H1 (cell line): ENCODE measurements at regions not wholly inside any gene's neighbourhood (a gene's known extent, or its start where the extent isn't known, plus 50 kb on each side); places are given as distances from the start of the nearest gene placed in this dataset.
A peak's percentile ranks its signal among the peaks of the same experiment; 100 is the strongest.

Experiments used
- CTCF ChIA-PET: fragments of 300-600 bp; sonication (Branson Sonifier 250); formaldehyde crosslinking; loops from one replicate; lab custom pipeline; 2021; ENCODE audit not compliant: partially characterized antibody; lab: Charles Lee
- POLR2A ChIA-PET: fragments of 300-600 bp; sonication (Branson Sonifier 250); formaldehyde crosslinking; loops from one replicate; lab custom pipeline; 2021; ENCODE audit warnings: inconsistent platforms; ENCODE audit not compliant: partially characterized antibody; lab: Charles Lee
- DNase-seq, 2 experiments: peaks; one replicate each; pipeline versions ENCODE4 v3.0.0 to v3.0.0-alpha.2; 2010 to 2022; ENCODE audit warnings: low spot score in 2 of 2, low read depth in 1 of 2, mixed read lengths in 1 of 2
- FAIRE-seq: peaks from 2 replicates; lab custom pipeline; 2011; peaks lifted over from hg19 to GRCh38; lab: Jason Lieb, UNC
- H2AFZ ChIP-seq: 2 replicates; pipeline ENCODE4 v1.8.1; 2012; ENCODE audit warnings: low read length, inconsistent platforms
- H2AK5ac ChIP-seq: 2 replicates; pipeline ENCODE4 v1.6.1; 2013; ENCODE audit warnings: low read depth, low read length
- H2BK120ac ChIP-seq: replicated peaks from 2 replicates; pipeline ENCODE3; 2013; ENCODE audit warnings: low read depth, low read length, inconsistent platforms
- H2BK12ac ChIP-seq: 2 replicates; pipeline ENCODE4 v1.6.1; 2013; ENCODE audit warnings: low read depth, low read length
- H2BK15ac ChIP-seq: 2 replicates; pipeline ENCODE4 v1.6.1; 2013; ENCODE audit warnings: low read length
- H2BK20ac ChIP-seq: 2 replicates; pipeline ENCODE4 v1.6.1; 2013; ENCODE audit warnings: low read length
- H2BK5ac ChIP-seq: 2 replicates; pipeline ENCODE4 v1.6.1; 2013; ENCODE audit warnings: low read depth, low read length
- H3K14ac ChIP-seq: 2 replicates; pipeline ENCODE4 v1.6.1; 2013; ENCODE audit warnings: inconsistent platforms; ENCODE audit not compliant: insufficient read length
- H3K18ac ChIP-seq: 2 replicates; pipeline ENCODE4 v1.6.1; 2013; ENCODE audit warnings: low read length; ENCODE audit errors: extremely low read depth
- H3K23ac ChIP-seq: 2 replicates; pipeline ENCODE4 v1.6.1; 2013; ENCODE audit warnings: inconsistent platforms; ENCODE audit not compliant: insufficient read length
- H3K23me2 ChIP-seq: 2 replicates; pipeline ENCODE4 v1.6.1; 2013; ENCODE audit warnings: low read depth, low read length
- H3K27ac ChIP-seq: 2 replicates; pipeline ENCODE4 v1.6.1; 2011; ENCODE audit warnings: low read depth, low read length, inconsistent platforms
- H3K27me3 ChIP-seq, 4 experiments: replicated peaks in 1 of 4; 1 replicate in 1 of 4; 2 replicates in 3 of 4; pipeline versions ENCODE4 v1.6.1 to v1.8.1; 2011 to 2013; ENCODE audit warnings: low read length in 3 of 4, mild to moderate bottlenecking in 3 of 4, inconsistent platforms in 2 of 4, mixed read lengths in 2 of 4, moderate library complexity in 1 of 4; ENCODE audit not compliant: control insufficient read depth in 3 of 4, insufficient read depth in 3 of 4; ENCODE audit errors: extremely low read depth in 1 of 4
- H3K36me3 ChIP-seq, 4 experiments: 2 replicates each; pipeline versions ENCODE4 v1.6.1 to v1.8.1; 2011 to 2013; ENCODE audit warnings: mild to moderate bottlenecking in 4 of 4, low read length in 3 of 4, moderate library complexity in 2 of 4, control low read depth in 1 of 4, inconsistent platforms in 1 of 4; ENCODE audit not compliant: insufficient read depth in 4 of 4, control insufficient read depth in 2 of 4
- H3K4ac ChIP-seq: replicated peaks from 2 replicates; pipeline ENCODE3; 2013; ENCODE audit warnings: low read length, low read depth, mixed read lengths, inconsistent platforms; ENCODE audit not compliant: insufficient read length
- H3K4me1 ChIP-seq, 4 experiments: replicated peaks in 1 of 4; 1 replicate in 1 of 4; 2 replicates in 3 of 4; pipeline versions ENCODE4 v1.6.1 to v1.8.1; 2011 to 2013; ENCODE audit warnings: low read length in 3 of 4, inconsistent platforms in 2 of 4, mixed read lengths in 1 of 4; ENCODE audit not compliant: insufficient read depth in 4 of 4, control insufficient read depth in 3 of 4
- H3K4me2 ChIP-seq, 2 experiments: 2 replicates each; pipeline versions ENCODE4 v1.6.1 to v1.8.1; 2011 to 2013; ENCODE audit warnings: low read depth in 2 of 2, low read length in 2 of 2, control low read depth in 1 of 2, inconsistent platforms in 1 of 2, mild to moderate bottlenecking in 1 of 2; ENCODE audit not compliant: insufficient read depth in 1 of 2
- H3K4me3 ChIP-seq, 4 experiments: fragments of 200-600, 300-600 bp in 1 of 4; sonication (generic), shearing (Covaris generic), sonication (Bioruptor Twin) in 1 of 4; 2 replicates each; pipeline versions ENCODE4 v1.5.1 to v1.8.1; 2011 to 2016; ENCODE audit warnings: low read length in 4 of 4, low read depth in 3 of 4, control low read depth in 2 of 4, inconsistent platforms in 2 of 4, mild to moderate bottlenecking in 2 of 4, mixed read lengths in 1 of 4, moderate library complexity in 1 of 4; ENCODE audit not compliant: insufficient read depth in 2 of 4; ENCODE audit errors: extremely low read depth in 1 of 4
- H3K56ac ChIP-seq: replicated peaks from 2 replicates; pipeline ENCODE3; 2013; ENCODE audit warnings: low read depth, mild to moderate bottlenecking, mixed read lengths, low read length, inconsistent platforms; ENCODE audit not compliant: insufficient read length
- H3K79me1 ChIP-seq: 2 replicates; pipeline ENCODE4 v1.6.1; 2013; ENCODE audit warnings: low read depth, low read length, control low read depth
- H3K79me2 ChIP-seq, 2 experiments: 2 replicates each; pipeline versions ENCODE4 v1.6.1 to v1.8.1; 2012 to 2013; ENCODE audit warnings: low read length in 2 of 2, mild to moderate bottlenecking in 2 of 2, inconsistent platforms in 1 of 2; ENCODE audit not compliant: insufficient read depth in 2 of 2, control insufficient read depth in 1 of 2
- H3K9ac ChIP-seq, 4 experiments: replicated peaks in 1 of 4; 1 replicate in 1 of 4; 2 replicates in 3 of 4; pipeline versions ENCODE4 v1.6.1 to v1.8.1; 2011 to 2013; ENCODE audit warnings: low read depth in 3 of 4, low read length in 3 of 4, control low read depth in 2 of 4, mild to moderate bottlenecking in 2 of 4, moderate library complexity in 2 of 4, inconsistent platforms in 1 of 4; ENCODE audit errors: extremely low read depth in 1 of 4
- H3K9me3 ChIP-seq, 2 experiments: 2 replicates each; pipeline versions ENCODE4 v1.6.1 to v1.8.1; 2012 to 2013; ENCODE audit warnings: mild to moderate bottlenecking in 2 of 2, moderate library complexity in 2 of 2, control low read depth in 1 of 2, inconsistent platforms in 1 of 2, low read depth in 1 of 2, low read length in 1 of 2, mixed read lengths in 1 of 2; ENCODE audit not compliant: insufficient read depth in 2 of 2
- H4K20me1 ChIP-seq, 2 experiments: replicated peaks in 1 of 2; 2 replicates each; pipeline versions ENCODE3 to v1.8.1; 2011 to 2013; ENCODE audit warnings: inconsistent platforms in 2 of 2, low read length in 2 of 2, mild to moderate bottlenecking in 1 of 2; ENCODE audit not compliant: insufficient read depth in 2 of 2, control insufficient read depth in 1 of 2
- H4K5ac ChIP-seq: 2 replicates; pipeline ENCODE4 v1.6.1; 2013; ENCODE audit warnings: low read length, low read depth, mixed read lengths, inconsistent platforms; ENCODE audit not compliant: insufficient read length
- H4K8ac ChIP-seq: 2 replicates; pipeline ENCODE4 v1.8.0; 2013; ENCODE audit warnings: mild to moderate bottlenecking, moderate library complexity, low read length, inconsistent platforms; ENCODE audit not compliant: insufficient read depth; ENCODE audit errors: extremely low read depth
- H4K91ac ChIP-seq: replicated peaks from 2 replicates; pipeline ENCODE3; 2013; ENCODE audit warnings: low read length, mixed read lengths, inconsistent platforms; ENCODE audit not compliant: insufficient read length
- ATF2 ChIP-seq: IDR thresholded peaks from 2 replicates; pipeline ENCODE4 v1.6.1; 2012; ENCODE audit warnings: low read length, inconsistent platforms
- BRCA1 ChIP-seq: IDR thresholded peaks from 2 replicates; pipeline ENCODE4 v1.6.1; 2012; ENCODE audit warnings: low read depth, low read length, improper control_type of control experiment
- EP300 ChIP-seq, 2 experiments: IDR thresholded peaks; 1 replicate in 1 of 2; 2 replicates in 1 of 2; pipeline ENCODE4 v1.6.1; 2011 to 2012; ENCODE audit warnings: low read depth in 2 of 2, low read length in 2 of 2, mild to moderate bottlenecking in 2 of 2, borderline replicate concordance in 1 of 2, inconsistent platforms in 1 of 2, moderate library complexity in 1 of 2
- KDM5A ChIP-seq: fragments of 200-600 bp; IDR thresholded peaks from 2 replicates; pipeline ENCODE4 v1.7.1; 2012; ENCODE audit warnings: mild to moderate bottlenecking, low read length, inconsistent platforms, mixed read lengths
- MAFK ChIP-seq: IDR thresholded peaks from 2 replicates; pipeline ENCODE4 v1.6.1; 2012; ENCODE audit warnings: low read depth, mild to moderate bottlenecking, improper control_type of control experiment, low read length
- POLR2A ChIP-seq, 2 experiments: IDR thresholded peaks; 1 replicate in 1 of 2; 2 replicates in 1 of 2; pipeline ENCODE4 v1.6.1; 2011; ENCODE audit warnings: low read depth in 2 of 2, low read length in 2 of 2, mild to moderate bottlenecking in 2 of 2; ENCODE audit errors: control extremely low read depth in 1 of 2
- POU5F1 ChIP-seq: IDR thresholded peaks from 2 replicates; pipeline ENCODE4 v1.6.1; 2011; ENCODE audit warnings: low read depth, mild to moderate bottlenecking, low read length, moderate library complexity
- RFX5 ChIP-seq: IDR thresholded peaks from 2 replicates; pipeline ENCODE4 v1.6.1; 2011; ENCODE audit warnings: low read depth, low read length, improper control_type of control experiment, borderline replicate concordance
- SAP30 ChIP-seq: fragments of 300-600 bp; sonication (generic); IDR thresholded peaks from 2 replicates; pipeline ENCODE4 v1.7.1; 2012; ENCODE audit warnings: low read length, moderate library complexity, mild to moderate bottlenecking, inconsistent platforms; ENCODE audit not compliant: insufficient read depth, insufficient replicate concordance
- SUZ12 ChIP-seq: fragments of 200-600 bp; sonication (generic); IDR thresholded peaks from 2 replicates; pipeline ENCODE4 v1.6.1; 2012; ENCODE audit warnings: mild to moderate bottlenecking, inconsistent platforms, low read length, moderate library complexity, mixed read lengths
- TCF12 ChIP-seq: IDR thresholded peaks from 2 replicates; pipeline ENCODE4 v1.6.1; 2011; ENCODE audit warnings: low read depth, mild to moderate bottlenecking, low read length
- USF2 ChIP-seq: IDR thresholded peaks from 2 replicates; pipeline ENCODE4 v1.6.1; 2011; ENCODE audit warnings: low read length, improper control_type of control experiment
- YY1 ChIP-seq: IDR thresholded peaks from 2 replicates; pipeline ENCODE4 v1.6.1; 2011; ENCODE audit warnings: low read depth, mild to moderate bottlenecking, low read length
- WGBS, 2 experiments: shearing (Covaris generic) in 1 of 2; methylation state at CpG; one replicate each; pipeline versions ENCODE4 v1.1.6 to v1.1.7; 2013 to 2015; ENCODE audit warnings: low lambda C conversion rate in 2 of 2, mixed read lengths in 2 of 2, inconsistent platforms in 1 of 2, low coverage in 1 of 2, missing lambda C conversion rate in 1 of 2; ENCODE audit not compliant: insufficient replicate concordance in 2 of 2, insufficient coverage in 1 of 2, insufficient read length in 1 of 2; ENCODE audit errors: extremely low coverage in 1 of 2, missing lambda C conversion rate in 1 of 2; 5-methylcytosine and 5-hydroxymethylcytosine counted together

GRCh38 chr1:30507016-30507312 is 216.4 kb downstream of the MATN1 start:
- Histone ChIP-seq H3K9ac (no peak overlapping the region), H2BK120ac (no peak overlapping the region), H2AFZ (no peak overlapping the region), H3K14ac (no peak overlapping the region), H2BK15ac (no peak overlapping the region), H3K4ac (no peak overlapping the region), H3K56ac (no peak overlapping the region), H3K9me3 (no peaks in the 10 kb centered on the region), H4K8ac (no peak overlapping the region), H2BK5ac (no peak overlapping the region), H4K5ac (no peak overlapping the region), H3K4me2 (no peak overlapping the region), H3K23me2 (no peaks in the 10 kb centered on the region; the same call in 1 of the 2 replicates), H3K4me3 (no peak overlapping the region), H3K27ac (no peak overlapping the region), H3K23ac (no peak overlapping the region), H3K27me3 (no peaks in the 10 kb centered on the region), H3K4me1 (peaks cover 0 to 5% (median 2%) of the 10 kb centered on the region in 4 experiments; a peak in 4 of 7 replicates), H3K79me2 (no peaks in the 10 kb centered on the region), H2AK5ac (no peak overlapping the region), H4K20me1 (no peaks in the 10 kb centered on the region), H4K91ac (no peak overlapping the region), H3K36me3 (no peaks in the 10 kb centered on the region), H2BK20ac (no peak overlapping the region), H2BK12ac (peak overlapping the region; percentile 68; the same call in 1 of the 2 replicates), H3K18ac (no peak overlapping the region), H3K79me1 (no peaks in the 10 kb centered on the region)
- DNase-seq (no peak), FAIRE-seq (no peak)
- ChIA-PET CTCF (interaction anchor here (0.6 kb wide), 1 partner anchor 404 kb away, joined by 3 read pairs; no protein-coding TSS in a partner anchor), POLR2A (no interaction called here)
- 93% methylated on average over 2 of the region's 2 CpGs; no CpG with 5 or more reads in 1 of the 2 experiments for WGBS, 2 experiments
- no peak for TF ChIP-seq POU5F1
- no peak for TF ChIP-seq TCF12
- TF ChIP-seq USF2, result no peak
- TF ChIP-seq ATF2, result no peak
- no peak for TF ChIP-seq KDM5A
- no peak for TF ChIP-seq SUZ12
- no peak for TF ChIP-seq YY1
- no peak for TF ChIP-seq SAP30
- no peak for TF ChIP-seq BRCA1
- no peak for TF ChIP-seq EP300 (IDR thresholded peaks at IDR 0.05; ENCODE audit: borderline replicate concordance in 1 of 2, low read depth in 2 of 2, low read length in 2 of 2)
- no peak for TF ChIP-seq MAFK
- no peak for TF ChIP-seq RFX5
- TF ChIP-seq POLR2A (IDR thresholded peaks at IDR 0.05; ENCODE audit: control extremely low read depth in 1 of 2, low read depth in 2 of 2, low read length in 2 of 2), result no peak
